ENCODE measurements at regions not wholly inside any gene's neighbourhood (a gene's known extent, or its start where the extent isn't known, plus 50 kb on each side); places are given as distances from the start of the nearest gene placed in this dataset.

DNA sequence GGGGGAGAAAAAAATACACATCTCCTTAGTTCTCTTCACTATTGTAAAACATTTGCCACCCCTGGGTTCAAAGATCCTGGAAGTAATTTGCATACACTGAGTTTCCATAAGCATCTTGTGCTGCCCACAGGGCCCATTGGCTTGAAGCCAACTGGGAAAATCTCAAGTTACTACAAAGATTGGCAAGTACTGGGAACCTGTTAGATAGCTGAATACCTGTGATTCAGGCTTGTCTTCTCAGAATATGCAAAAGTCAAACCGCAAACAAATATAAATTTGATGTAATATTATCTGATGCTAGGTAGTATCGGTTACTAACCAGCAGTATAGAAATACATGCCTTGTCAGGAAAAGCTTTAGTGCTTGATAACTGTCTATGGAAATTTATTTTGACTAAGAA, 156.9 kb upstream of the FST start:
- Mint-ChIP-seq H3K4me3 (no peak overlapping the region), H3K27me3 (ENCODE audit: low read depth) (peaks cover under 1% of the 10 kb centered on the region), H3K36me3 (ENCODE audit: low read depth) (no peaks in the 10 kb centered on the region), H3K9me3 (no peaks in the 10 kb centered on the region), H3K27ac (no peak overlapping the region), H3K4me1 (ENCODE audit: low read depth) (no peaks in the 10 kb centered on the region)
- no peak for DNase-seq
- intact Hi-C loops (cut with micrococcal nuclease) = no loop called here
- CTCF ChIA-PET = no interaction called here

GRCh38 chr5:53323943-53324642, 156.3 kb upstream of the FST start:
- intact Hi-C loops (cut with micrococcal nuclease) = no loop called here
- no peak overlapping the region for H3K27ac Mint-ChIP-seq
- no peak for DNase-seq
- no peaks in the 10 kb centered on the region for H3K36me3 Mint-ChIP-seq (ENCODE audit: low read depth)
- no peaks in the 10 kb centered on the region for H3K4me1 Mint-ChIP-seq (ENCODE audit: low read depth)
- CTCF ChIA-PET = no interaction called here
- no peak overlapping the region for H3K4me3 Mint-ChIP-seq
- no peaks in the 10 kb centered on the region for H3K9me3 Mint-ChIP-seq
- H3K27me3 Mint-ChIP-seq (ENCODE audit: low read depth) = no peaks in the 10 kb centered on the region

DNA sequence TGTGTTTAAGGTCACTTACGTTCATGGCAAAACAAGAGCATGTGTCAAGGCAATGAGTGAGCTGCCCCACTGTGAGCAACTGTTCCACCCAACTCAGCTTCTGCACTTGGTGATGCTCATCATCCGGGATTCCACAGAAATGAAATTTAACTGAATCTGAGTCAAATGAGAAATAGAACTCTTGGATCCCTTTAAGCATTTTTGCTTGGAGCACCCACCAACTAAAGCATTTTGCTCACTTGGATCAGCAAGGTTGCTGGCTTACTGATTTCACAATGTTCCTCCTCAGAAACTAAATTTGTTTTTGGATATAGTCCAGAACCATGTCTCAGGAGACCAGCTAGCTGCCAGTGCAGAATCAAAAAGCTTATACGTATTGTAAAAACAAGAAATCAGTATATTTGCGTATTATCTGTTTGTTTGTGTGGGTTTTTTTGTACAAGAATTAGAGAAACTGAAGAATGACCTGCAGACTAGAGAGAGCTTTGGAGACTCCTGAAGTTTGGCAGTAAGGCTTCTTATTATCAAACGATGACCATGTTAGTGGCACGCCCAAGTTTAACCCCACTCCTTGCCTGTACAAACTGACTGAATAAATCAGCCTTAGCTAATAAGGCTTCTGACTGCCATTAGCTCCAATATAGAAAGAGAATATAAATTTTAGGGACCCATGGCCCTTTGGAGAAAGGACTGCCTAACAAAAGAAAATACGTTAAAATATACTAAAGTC, 153.8 kb upstream of the FST start:
- no peak for DNase-seq
- Mint-ChIP-seq H3K36me3 (ENCODE audit: low read depth) (no peaks in the 10 kb centered on the region), H3K4me3 (no peak overlapping the region), H3K27ac (no peak overlapping the region), H3K9me3 (no peaks in the 10 kb centered on the region), H3K27me3 (ENCODE audit: low read depth) (peaks cover 3% of the 10 kb centered on the region), H3K4me1 (ENCODE audit: low read depth) (no peaks in the 10 kb centered on the region)
- intact Hi-C loops (cut with micrococcal nuclease) = no loop called here
- CTCF ChIA-PET = interaction anchor here (0.6 kb wide), 3 partner anchors 62 to 963 kb away, joined by 3 to 7 read pairs (median 3); no protein-coding TSS in a partner anchor

- Mint-ChIP-seq H3K9me3 (no peaks in the 10 kb centered on the region), H3K4me3 (no peak overlapping the region), H3K4me1 (ENCODE audit: low read depth) (no peaks in the 10 kb centered on the region), H3K36me3 (ENCODE audit: low read depth) (no peaks in the 10 kb centered on the region), H3K27me3 (ENCODE audit: low read depth) (peaks cover 3% of the 10 kb centered on the region), H3K27ac (no peak overlapping the region)
- intact Hi-C loops (cut with micrococcal nuclease) = no loop called here
- no peak for DNase-seq
- CTCF ChIA-PET = no interaction called here
Observed at GRCh38 chr5:53327811-53328334, 152.6 kb upstream of the FST start.

GRCh38 chr5:53330491-53330890, 149.9 kb upstream of the FST start:
- CTCF ChIA-PET = interaction anchor here (0.6 to 0.7 kb wide), 2 partner anchors 10 to 62 kb away, joined by 3 read pairs; no protein-coding TSS in a partner anchor
- Mint-ChIP-seq H3K9me3 (no peaks in the 10 kb centered on the region), H3K4me1 (ENCODE audit: low read depth) (no peaks in the 10 kb centered on the region), H3K4me3 (no peak overlapping the region), H3K27me3 (ENCODE audit: low read depth) (peaks cover 3% of the 10 kb centered on the region), H3K27ac (no peak overlapping the region), H3K36me3 (ENCODE audit: low read depth) (no peaks in the 10 kb centered on the region)
- intact Hi-C loops (cut with micrococcal nuclease) = no loop called here
- no peak for DNase-seq

- DNase-seq = no peak
- Mint-ChIP-seq H3K4me1 (ENCODE audit: low read depth) (no peaks in the 10 kb centered on the region), H3K27me3 (ENCODE audit: low read depth) (peaks cover 3% of the 10 kb centered on the region), H3K4me3 (no peak overlapping the region), H3K36me3 (ENCODE audit: low read depth) (no peaks in the 10 kb centered on the region), H3K27ac (no peak overlapping the region), H3K9me3 (no peaks in the 10 kb centered on the region)
- CTCF ChIA-PET = interaction anchor here (0.7 kb wide), 1 partner anchor 9 kb away, joined by 3 read pairs; no protein-coding TSS in a partner anchor
- intact Hi-C loops (cut with micrococcal nuclease) = no loop called here
Observed at GRCh38 chr5:53331463-53331862, 149.0 kb upstream of the FST start.

DNA sequence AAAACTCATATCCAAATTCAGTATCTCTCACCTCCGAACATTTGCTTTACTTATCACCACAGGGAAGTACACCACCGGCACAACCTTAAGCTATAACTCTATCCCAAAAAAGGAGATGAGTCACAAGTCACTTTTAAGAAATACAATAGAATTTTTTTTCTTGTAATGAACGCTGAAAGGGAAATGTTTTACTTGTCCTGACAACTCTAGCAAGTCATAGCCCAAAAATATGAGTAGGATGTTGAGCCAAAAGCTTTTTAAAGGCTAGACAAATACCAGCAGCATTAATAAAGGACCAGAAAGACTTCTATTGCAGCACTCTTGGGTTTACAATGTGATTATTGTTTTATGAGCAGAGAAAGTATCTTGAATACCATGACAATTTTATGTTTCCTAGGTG, 147.3 kb upstream of the FST start:
- no peak overlapping the region for H3K27ac Mint-ChIP-seq
- peaks cover 3% of the 10 kb centered on the region for H3K27me3 Mint-ChIP-seq (ENCODE audit: low read depth)
- H3K9me3 Mint-ChIP-seq = no peaks in the 10 kb centered on the region
- no peaks in the 10 kb centered on the region for H3K4me1 Mint-ChIP-seq (ENCODE audit: low read depth)
- intact Hi-C loops (cut with micrococcal nuclease) = no loop called here
- no peak for DNase-seq
- no peaks in the 10 kb centered on the region for H3K36me3 Mint-ChIP-seq (ENCODE audit: low read depth)
- H3K4me3 Mint-ChIP-seq = no peak overlapping the region
- CTCF ChIA-PET = no interaction called here

DNA sequence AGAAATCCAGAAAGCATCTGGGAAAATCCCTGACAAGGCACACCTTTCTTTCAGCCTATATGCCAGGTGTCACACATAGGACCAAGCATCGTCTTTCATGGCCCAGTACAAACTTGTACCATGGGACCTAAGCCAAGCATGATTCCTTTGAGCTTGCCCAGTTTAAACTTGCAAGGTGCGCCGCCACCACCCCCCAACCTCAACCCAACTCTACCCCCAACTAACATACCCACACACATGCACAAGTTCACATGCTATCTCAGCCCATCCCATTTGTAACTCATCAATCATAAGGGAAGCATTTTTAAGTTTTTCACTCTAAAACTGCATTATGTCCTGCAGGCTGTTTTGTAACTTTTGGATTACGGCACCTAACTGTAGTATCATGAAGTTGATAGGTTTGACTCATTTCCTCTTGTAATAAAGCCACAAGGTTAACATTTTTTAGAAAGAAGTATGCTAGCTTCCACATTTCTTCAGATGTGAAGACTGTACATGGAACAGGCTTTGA, 145.9 kb upstream of the FST start:
- intact Hi-C loops (cut with micrococcal nuclease) = no loop called here
- CTCF ChIA-PET = interaction anchor here (0.6 to 0.7 kb wide), 2 partner anchors 419 to 489 kb away, joined by 3 read pairs; no protein-coding TSS in a partner anchor
- Mint-ChIP-seq H3K27me3 (ENCODE audit: low read depth) (peaks cover 3% of the 10 kb centered on the region), H3K9me3 (no peaks in the 10 kb centered on the region), H3K27ac (no peak overlapping the region), H3K4me1 (ENCODE audit: low read depth) (no peaks in the 10 kb centered on the region), H3K4me3 (no peak overlapping the region), H3K36me3 (ENCODE audit: low read depth) (no peaks in the 10 kb centered on the region)
- no peak for DNase-seq

DNA sequence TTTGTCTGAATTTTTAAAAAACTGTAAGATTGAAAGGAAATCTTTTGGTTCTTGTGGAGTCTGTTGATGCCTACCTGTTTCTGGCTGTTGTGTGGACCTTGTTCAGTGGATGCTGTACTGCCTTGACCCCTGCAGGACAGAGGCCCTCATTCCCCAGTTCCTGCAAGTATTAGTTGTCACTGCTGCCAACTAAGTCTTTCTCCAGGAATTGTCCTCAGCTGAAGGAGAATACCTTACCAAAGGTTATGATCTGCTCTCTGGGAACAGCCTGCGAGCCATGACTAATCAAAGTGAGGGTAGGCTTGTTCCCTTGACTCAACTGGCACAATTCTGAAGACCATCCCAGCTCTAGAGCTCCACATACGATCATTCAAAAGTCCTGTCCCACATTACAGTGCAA, 145.3 kb upstream of the FST start:
- no peaks in the 10 kb centered on the region for H3K9me3 Mint-ChIP-seq
- H3K27me3 Mint-ChIP-seq (ENCODE audit: low read depth) = no peaks in the 10 kb centered on the region
- H3K4me1 Mint-ChIP-seq (ENCODE audit: low read depth) = no peaks in the 10 kb centered on the region
- no peaks in the 10 kb centered on the region for H3K36me3 Mint-ChIP-seq (ENCODE audit: low read depth)
- no peak overlapping the region for H3K27ac Mint-ChIP-seq
- DNase-seq = no peak
- CTCF ChIA-PET = interaction anchor here (0.7 kb wide), 1 partner anchor 420 kb away, joined by 3 read pairs; no protein-coding TSS in a partner anchor
- no peak overlapping the region for H3K4me3 Mint-ChIP-seq
- intact Hi-C loops (cut with micrococcal nuclease) = no loop called here

DNA sequence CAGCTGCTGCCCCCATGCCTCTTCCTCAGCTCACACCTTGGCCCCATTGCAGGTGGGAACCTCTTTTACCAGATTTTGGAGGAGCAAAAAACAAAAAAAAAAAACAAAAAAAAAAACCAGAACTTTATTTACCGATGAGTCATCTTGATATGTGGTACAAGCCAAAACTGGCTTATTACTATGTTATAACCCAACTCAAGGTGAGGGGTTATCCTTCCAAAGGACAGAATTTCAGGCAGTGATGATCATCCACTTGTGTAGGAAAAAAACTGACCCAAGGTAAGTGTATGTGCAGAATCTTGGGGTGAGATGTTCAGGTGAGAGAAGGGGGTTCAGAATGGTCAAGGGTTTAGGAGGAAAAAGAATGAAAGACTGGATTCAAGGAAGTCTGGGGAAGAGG, 142.6 kb upstream of the FST start:
- DNase-seq = no peak
- no peaks in the 10 kb centered on the region for H3K9me3 Mint-ChIP-seq
- H3K27me3 Mint-ChIP-seq (ENCODE audit: low read depth) = no peaks in the 10 kb centered on the region
- no peak overlapping the region for H3K4me3 Mint-ChIP-seq
- H3K4me1 Mint-ChIP-seq (ENCODE audit: low read depth) = no peaks in the 10 kb centered on the region
- no peak overlapping the region for H3K27ac Mint-ChIP-seq
- CTCF ChIA-PET = no interaction called here
- no peaks in the 10 kb centered on the region for H3K36me3 Mint-ChIP-seq (ENCODE audit: low read depth)
- intact Hi-C loops (cut with micrococcal nuclease) = no loop called here

DNA sequence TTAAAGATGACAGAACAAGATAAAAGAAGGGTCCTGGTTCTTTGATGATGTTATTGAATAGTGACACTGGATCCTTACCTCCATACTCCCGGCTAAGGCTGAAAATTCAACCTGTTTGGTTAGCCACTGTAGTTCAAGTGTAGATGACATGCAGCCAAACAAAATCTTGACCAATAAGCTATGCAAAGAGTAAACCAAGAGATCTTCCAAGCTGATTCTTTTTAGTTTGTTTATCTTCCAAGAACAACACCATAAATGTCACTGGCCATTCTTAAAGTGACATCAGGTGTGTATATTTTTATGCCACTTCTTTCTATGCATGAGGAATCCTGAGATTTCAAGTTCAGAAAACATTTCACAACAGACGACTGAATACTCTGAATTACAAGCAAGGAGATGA, 141.5 kb upstream of the FST start:
- CTCF ChIA-PET = no interaction called here
- Mint-ChIP-seq H3K4me3 (no peak overlapping the region), H3K4me1 (ENCODE audit: low read depth) (no peaks in the 10 kb centered on the region), H3K36me3 (ENCODE audit: low read depth) (no peaks in the 10 kb centered on the region), H3K27ac (no peak overlapping the region), H3K27me3 (ENCODE audit: low read depth) (no peaks in the 10 kb centered on the region), H3K9me3 (no peaks in the 10 kb centered on the region)
- DNase-seq = no peak
- intact Hi-C loops (cut with micrococcal nuclease) = no loop called here

DNA sequence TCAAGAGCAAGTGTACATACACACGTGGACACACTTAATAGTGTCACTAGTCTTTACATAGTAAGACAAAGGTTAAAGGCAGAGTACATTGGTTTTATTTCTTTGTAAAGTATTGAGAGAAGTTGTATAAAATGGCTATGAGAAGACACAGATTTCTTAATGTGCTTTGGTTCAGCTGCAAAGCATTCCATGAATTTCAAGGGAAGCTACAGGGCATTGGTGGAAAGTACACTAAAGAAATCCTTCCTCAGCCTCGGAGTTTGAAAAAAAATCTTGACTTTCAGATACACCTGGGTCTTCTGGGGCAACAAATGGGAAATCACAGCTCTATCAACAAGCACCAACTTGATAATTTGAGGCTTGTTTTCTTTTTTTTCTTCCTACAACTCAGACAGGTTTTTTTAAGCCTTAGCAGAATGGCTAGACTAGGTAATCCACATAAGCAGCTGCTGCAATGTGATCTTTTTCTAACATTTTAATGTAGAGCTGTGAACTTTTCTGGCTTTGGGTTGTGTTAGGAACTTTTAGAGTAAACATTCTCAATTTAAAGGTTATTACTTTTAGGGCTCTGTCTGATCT, 140.4 kb upstream of the FST start:
- CTCF ChIA-PET = interaction anchor here (0.5 kb wide), 2 partner anchors 9 to 514 kb away, joined by 3 to 4 read pairs; no protein-coding TSS in a partner anchor
- Mint-ChIP-seq H3K27ac (no peak overlapping the region), H3K9me3 (no peaks in the 10 kb centered on the region), H3K4me1 (ENCODE audit: low read depth) (no peaks in the 10 kb centered on the region), H3K27me3 (ENCODE audit: low read depth) (no peaks in the 10 kb centered on the region), H3K4me3 (no peak overlapping the region), H3K36me3 (ENCODE audit: low read depth) (no peaks in the 10 kb centered on the region)
- intact Hi-C loops (cut with micrococcal nuclease) = no loop called here
- no peak for DNase-seq
